CD4-positive, alpha-beta T cell treated with Interleukin-6 at 100 ng/mL for 8 hours (primary cell): ENCODE measurements at regions not wholly inside any gene's neighbourhood (a gene's known extent, or its start where the extent isn't known, plus 50 kb on each side); places are given as distances from the start of the nearest gene placed in this dataset.

Experiments used
- DNase-seq: peaks from one replicate; pipeline ENCODE4 v3.0.0-alpha.2; 2020; ENCODE audit warnings: mixed read lengths, low spot score

DNA sequence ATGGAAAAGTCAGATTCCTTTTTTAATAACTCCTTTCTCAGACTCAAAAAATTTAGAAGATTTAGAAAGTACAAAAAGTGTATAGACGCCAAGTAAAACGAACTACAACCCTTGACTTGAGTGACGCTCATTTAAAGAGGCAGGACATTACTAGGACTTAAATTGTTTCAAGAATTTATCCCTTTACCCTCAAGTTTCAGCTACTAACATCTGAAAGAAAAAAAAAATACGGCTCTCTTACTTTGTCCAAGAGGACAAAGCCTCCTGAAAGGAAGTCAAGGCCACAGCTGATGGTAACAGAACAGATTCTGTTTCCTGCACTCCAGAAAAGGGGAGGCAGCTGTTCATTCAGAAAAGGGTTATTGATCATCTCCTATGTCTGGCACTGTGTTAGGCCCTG is 57.6 kb upstream of the PKDCC start:
- DNase-seq, result no peak

DNA sequence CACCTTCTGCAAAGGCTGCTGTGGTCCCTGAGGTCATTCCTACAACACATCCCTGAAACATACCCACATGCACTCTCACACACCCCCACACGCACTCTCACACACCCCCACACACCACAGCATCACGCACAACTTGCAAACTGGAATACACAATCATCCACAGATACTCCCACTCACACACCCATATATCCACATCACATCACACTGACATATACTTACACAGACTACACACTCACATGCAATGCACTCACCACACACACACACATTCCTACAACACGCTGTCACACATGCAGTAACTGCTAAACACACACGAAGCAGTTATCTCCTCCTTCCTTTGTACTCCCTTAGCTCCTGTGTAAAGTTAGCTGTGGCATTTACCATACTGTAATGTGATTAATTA is 57.1 kb upstream of the PKDCC start:
- DNase-seq, result no peak

DNA sequence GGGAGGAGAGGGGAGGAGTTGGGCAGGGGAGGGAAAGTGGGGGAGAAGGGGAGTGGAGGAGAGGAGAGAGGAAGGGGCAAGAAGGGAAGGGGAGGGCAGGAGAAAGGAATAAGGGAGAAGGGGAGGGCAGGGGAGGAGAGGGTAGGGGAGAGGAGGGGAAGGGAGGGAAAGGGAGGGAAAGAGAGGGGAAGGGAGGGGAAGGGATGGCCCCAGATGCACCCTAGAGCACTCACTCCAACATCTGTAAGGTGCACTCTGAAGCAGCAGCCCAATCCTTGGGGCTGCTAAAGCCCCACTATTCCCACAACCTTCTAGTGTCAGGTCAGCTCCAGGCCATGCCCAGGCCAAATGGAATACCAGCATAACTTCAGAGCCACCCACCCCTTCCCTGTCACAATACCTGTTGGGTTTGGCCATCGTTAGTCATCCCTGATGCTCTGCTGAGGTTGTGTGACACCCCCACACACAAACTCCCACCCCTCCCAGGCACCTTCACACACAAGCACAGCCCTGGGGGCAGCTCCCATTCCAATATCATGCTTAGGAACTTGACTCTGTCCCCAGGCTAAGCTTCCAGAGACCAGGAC is 55.7 kb upstream of the PKDCC start:
- DNase-seq, result no peak

DNA sequence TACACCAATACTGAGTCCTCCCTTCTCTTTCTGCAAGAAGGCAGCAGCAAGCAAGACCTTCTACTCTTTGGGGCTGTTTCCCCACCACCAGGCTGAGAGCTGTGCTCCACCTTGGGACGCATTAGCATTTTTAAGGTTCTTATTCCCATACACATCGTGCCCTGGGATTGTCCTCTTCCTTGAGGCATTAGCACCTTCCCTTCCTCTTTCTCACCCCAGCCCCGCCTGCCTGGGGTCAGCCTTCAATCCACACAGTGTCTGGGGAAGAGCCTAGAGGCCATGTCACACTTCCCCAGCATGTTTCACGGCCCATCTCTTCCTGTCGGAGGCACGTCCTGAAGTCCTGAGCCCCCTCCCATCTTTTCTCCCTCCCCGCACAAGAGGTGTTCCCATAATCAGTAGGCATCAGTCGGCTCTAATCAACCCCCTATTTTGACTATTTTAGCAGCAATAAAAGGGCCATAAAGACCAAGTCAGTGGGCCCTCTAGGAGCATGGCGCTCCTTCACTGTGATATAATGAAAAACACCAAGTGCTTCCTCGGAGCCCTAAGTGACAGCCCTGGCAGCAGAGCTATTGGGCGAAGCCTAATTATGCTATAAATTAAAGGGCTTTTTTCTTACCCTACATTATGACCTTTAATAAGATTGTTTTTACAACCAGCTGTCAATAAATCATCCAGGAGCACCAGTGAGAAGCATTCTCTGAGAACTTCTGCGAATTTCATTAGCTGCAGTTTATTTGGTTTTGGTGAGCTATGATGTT is 55.0 kb upstream of the PKDCC start:
- no peak for DNase-seq

DNA sequence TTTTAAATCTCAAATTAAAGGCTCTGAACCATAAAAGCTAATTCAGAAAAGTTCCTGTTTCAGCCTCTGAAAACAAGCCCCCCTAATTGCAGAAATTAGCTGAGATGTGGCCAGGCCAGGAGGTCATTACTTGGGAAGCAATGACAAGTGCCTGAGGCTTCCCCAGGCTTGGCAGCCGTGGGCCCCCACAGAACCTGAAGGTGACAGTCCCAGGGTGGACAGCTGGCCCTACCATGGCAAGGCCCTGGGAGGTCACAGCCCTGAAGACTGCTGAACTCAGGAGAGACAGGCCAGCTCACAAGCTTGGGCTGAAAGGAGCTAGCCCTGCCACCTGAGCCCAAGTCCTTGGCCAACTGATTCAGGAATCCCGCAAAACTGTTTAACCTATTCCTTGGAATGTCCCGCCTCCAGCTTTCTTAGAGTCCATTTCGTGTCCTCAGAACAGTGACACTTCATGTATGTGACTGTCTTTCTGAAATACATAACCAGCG is 54.3 kb upstream of the PKDCC start:
- no peak for DNase-seq

DNA sequence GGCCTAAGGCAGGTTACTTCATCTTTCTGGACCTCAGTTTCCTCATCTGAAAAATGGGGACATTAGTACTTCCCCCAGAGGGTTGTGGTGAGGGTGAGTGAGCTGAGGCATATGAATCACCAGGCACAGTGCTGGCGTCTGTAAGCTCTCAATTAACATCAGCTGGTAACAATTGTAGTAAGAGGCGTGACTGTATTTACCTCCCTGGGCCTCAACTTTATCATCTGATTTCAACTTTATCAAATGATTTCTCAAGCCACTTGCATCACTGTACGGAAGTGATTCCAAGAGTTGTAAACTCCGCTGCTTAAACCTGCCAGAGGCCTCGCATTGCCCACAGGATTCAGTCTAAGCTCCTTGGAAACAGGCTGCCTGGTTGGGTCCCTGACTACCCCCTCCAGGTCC is 53.6 kb upstream of the PKDCC start:
- DNase-seq, result no peak

DNA sequence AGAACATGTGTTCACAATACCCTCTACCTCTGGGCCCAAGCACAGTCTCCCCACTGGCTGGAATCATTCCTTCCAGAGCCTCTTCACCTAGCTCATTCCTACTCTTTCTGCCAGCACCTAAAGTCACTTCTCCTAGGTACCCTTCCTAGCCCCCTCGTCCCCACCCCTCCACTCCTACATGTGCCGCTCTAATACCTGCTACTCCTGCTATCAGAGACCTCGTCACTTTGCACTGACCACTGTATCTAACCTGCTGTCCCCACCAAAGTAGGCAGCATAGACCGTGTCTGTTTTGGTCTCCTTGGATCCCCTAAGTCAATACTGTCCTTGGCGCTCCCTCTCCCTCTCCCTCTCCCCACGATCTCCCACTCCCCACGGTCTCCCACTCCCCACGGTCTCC is 53.2 kb upstream of the PKDCC start:
- DNase-seq, result no peak

DNA sequence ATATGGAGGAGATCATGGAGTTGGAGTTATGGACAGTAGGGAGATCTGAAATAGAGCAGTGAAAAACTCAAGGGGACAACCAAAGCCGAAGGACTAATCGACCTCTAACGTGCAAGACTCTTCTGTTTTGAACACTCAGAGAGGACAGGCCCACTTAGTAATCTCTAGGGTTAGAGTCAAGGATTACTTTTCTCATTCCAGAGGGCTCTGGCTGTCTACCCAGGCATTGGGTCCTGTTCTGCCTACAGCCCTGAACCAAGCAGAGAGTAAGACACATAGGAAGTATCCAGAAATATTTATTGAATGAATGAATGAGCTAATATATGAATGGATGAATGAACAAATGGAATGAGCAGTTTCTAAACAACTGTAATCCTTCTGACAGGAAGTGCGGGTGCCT is 50.3 kb upstream of the PKDCC start:
- no peak for DNase-seq
